DOHH2 (cell line): ENCODE measurements at regions not wholly inside any gene's neighbourhood (a gene's known extent, or its start where the extent isn't known, plus 50 kb on each side); places are given as distances from the start of the nearest gene placed in this dataset.

Experiments
- H3F3A ChIP-seq: fragments of 200-600 bp; sonication (generic), shearing (Covaris generic); 2 replicates; pipeline ENCODE4 v1.6.0; 2016; ENCODE audit warnings: antibody characterized with exemption, mild to moderate bottlenecking; ENCODE audit not compliant: control insufficient read depth, insufficient read depth
- H3K27ac ChIP-seq: fragments of 200-600 bp; sonication (generic); 2 replicates; pipeline ENCODE4 v1.5.1; 2014; ENCODE audit warnings: low read depth, mild to moderate bottlenecking, low read length, moderate library complexity
- H3K27me3 ChIP-seq: fragments of 200-600 bp; sonication (generic); 2 replicates; pipeline ENCODE4 v1.6.1; 2014; ENCODE audit warnings: mild to moderate bottlenecking, low read length, mixed read lengths; ENCODE audit not compliant: control insufficient read depth
- H3K36me3 ChIP-seq: fragments of 200-600 bp; sonication (generic); 2 replicates; pipeline ENCODE4 v1.6.1; 2014; ENCODE audit warnings: mild to moderate bottlenecking, low read length, moderate library complexity, mixed read lengths; ENCODE audit not compliant: control insufficient read depth
- H3K4me1 ChIP-seq: fragments of 200-600 bp; sonication (generic); 2 replicates; pipeline ENCODE4 v1.6.1; 2014; ENCODE audit warnings: mild to moderate bottlenecking, low read length, mixed read lengths; ENCODE audit not compliant: control insufficient read depth
- H3K4me2 ChIP-seq: fragments of 200-600 bp; sonication (generic); 2 replicates; pipeline ENCODE4 v1.6.0; 2014; ENCODE audit warnings: mild to moderate bottlenecking, low read length, moderate library complexity
- H3K4me3 ChIP-seq: fragments of 200-600 bp; sonication (generic); 2 replicates; pipeline ENCODE4 v1.5.1; 2014; ENCODE audit warnings: mild to moderate bottlenecking, low read length, mixed read lengths
- H3K79me2 ChIP-seq: fragments of 200-600 bp; sonication (generic); 2 replicates; pipeline ENCODE4 v1.6.1; 2014; ENCODE audit warnings: mild to moderate bottlenecking, low read length, mixed read lengths; ENCODE audit not compliant: control insufficient read depth
- H3K9me2 ChIP-seq: fragments of 200-600 bp; sonication (generic); replicated peaks from 2 replicates; pipeline ENCODE4 v1.6.1; 2014; ENCODE audit warnings: mild to moderate bottlenecking, low read length, mixed read lengths; ENCODE audit not compliant: control insufficient read depth
- H3K9me3 ChIP-seq: fragments of 200-600 bp; sonication (generic); 2 replicates; pipeline ENCODE4 v1.6.1; 2014; ENCODE audit warnings: antibody characterized with exemption, low read length, mixed read lengths; ENCODE audit not compliant: control insufficient read depth, insufficient read depth
- H4K20me1 ChIP-seq: fragments of 200-600 bp; sonication (generic); 2 replicates; pipeline ENCODE4 v1.6.0; 2014; ENCODE audit warnings: low read depth, mild to moderate bottlenecking, antibody characterized with exemption, low read length, moderate library complexity; ENCODE audit not compliant: control insufficient read depth, insufficient read depth
- CTCF ChIP-seq: fragments of 200-600 bp; sonication (generic); IDR thresholded peaks from one replicate; pipeline ENCODE4 v1.5.1; 2014; ENCODE audit warnings: antibody characterized with exemption, mild to moderate bottlenecking, low read depth, low read length; ENCODE audit not compliant: poor library complexity, severe bottlenecking
- EZH2phosphoT487 ChIP-seq: fragments of 200-600 bp; sonication (generic); IDR thresholded peaks from 2 replicates; pipeline ENCODE4 v1.6.1; 2017; ENCODE audit warnings: borderline replicate concordance, mild to moderate bottlenecking, antibody characterized with exemption, low read length, moderate library complexity, mixed read lengths

DNA sequence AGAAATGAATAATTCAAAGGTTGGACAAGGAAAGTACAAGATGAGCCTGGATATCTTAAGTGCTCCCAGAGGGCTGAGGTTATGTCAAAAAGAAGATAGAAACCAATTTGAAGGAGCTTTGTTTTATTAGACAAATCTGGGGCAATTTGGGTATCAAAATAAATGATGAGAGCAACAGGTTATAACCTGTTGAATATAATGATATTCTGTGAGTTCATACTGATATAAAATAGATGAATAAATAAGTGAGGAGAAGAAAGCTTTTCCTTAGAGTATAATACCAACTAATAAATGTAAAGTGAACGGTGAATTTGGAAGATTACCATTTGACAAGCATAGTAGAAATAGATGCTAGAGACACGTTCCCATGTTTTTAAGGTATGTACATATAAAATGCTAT lies 544.2 kb upstream of the ANKRD30A start:
- Histone ChIP-seq H4K20me1 (no peaks in the 10 kb centered on the region), H3K4me1 (no peaks in the 10 kb centered on the region), H3K79me2 (no peaks in the 10 kb centered on the region), H3K9me3 (no peaks in the 10 kb centered on the region), H3K4me2 (no peak overlapping the region), H3K36me3 (no peaks in the 10 kb centered on the region), H3K27ac (no peak overlapping the region), H3K9me2 (no peaks in the 10 kb centered on the region), H3K4me3 (no peak overlapping the region), H3F3A (no peaks in the 10 kb centered on the region), H3K27me3 (no peaks in the 10 kb centered on the region)
- TF ChIP-seq CTCF: no peak
- no peak for TF ChIP-seq EZH2phosphoT487

GRCh38 chr10:36578306-36578705 lies 547.1 kb upstream of the ANKRD30A start:
- no peaks in the 10 kb centered on the region for H3K9me2 ChIP-seq
- TF ChIP-seq EZH2phosphoT487 (no peak), CTCF (no peak)
- H3F3A ChIP-seq: no peaks in the 10 kb centered on the region
- H3K4me1 ChIP-seq: no peaks in the 10 kb centered on the region
- no peaks in the 10 kb centered on the region for H3K9me3 ChIP-seq
- no peak overlapping the region for H3K4me2 ChIP-seq
- H3K27ac ChIP-seq: no peak overlapping the region
- no peaks in the 10 kb centered on the region for H3K79me2 ChIP-seq
- no peaks in the 10 kb centered on the region for H4K20me1 ChIP-seq
- no peaks in the 10 kb centered on the region for H3K36me3 ChIP-seq
- H3K27me3 ChIP-seq: no peaks in the 10 kb centered on the region
- no peak overlapping the region for H3K4me3 ChIP-seq

DNA sequence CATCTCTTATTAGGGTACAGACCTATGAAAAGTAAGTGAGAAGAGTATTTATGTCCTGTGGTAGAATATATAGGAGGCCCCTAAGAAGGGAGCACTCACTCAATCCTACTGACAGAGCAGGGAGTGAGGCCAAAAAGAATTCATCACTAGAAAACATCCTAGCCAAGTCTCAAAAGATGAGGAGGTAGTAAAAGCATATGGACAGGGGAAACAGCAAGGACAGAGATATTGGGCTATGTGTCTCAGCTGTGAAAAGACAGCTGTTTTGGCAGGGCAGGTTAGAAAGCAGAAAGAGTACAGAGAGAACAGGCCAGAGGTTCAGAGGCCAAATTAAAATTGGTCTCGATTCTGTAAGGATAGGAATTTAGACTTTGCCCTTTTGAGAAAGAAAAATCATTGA lies 548.3 kb upstream of the ANKRD30A start:
- Histone ChIP-seq H3K27me3 (no peaks in the 10 kb centered on the region), H3K4me3 (no peak overlapping the region), H3F3A (no peaks in the 10 kb centered on the region), H3K9me3 (no peaks in the 10 kb centered on the region), H3K36me3 (no peaks in the 10 kb centered on the region), H3K9me2 (no peaks in the 10 kb centered on the region), H3K79me2 (no peaks in the 10 kb centered on the region), H3K4me2 (no peak overlapping the region), H3K27ac (no peak overlapping the region), H4K20me1 (no peaks in the 10 kb centered on the region), H3K4me1 (no peaks in the 10 kb centered on the region)
- TF ChIP-seq CTCF (no peak), EZH2phosphoT487 (no peak)

GRCh38 chr10:36574207-36574606 lies 551.2 kb upstream of the ANKRD30A start:
- H3K36me3 ChIP-seq: no peaks in the 10 kb centered on the region
- H3K27ac ChIP-seq: no peak overlapping the region
- H4K20me1 ChIP-seq: no peaks in the 10 kb centered on the region
- H3K27me3 ChIP-seq: no peaks in the 10 kb centered on the region
- H3K9me3 ChIP-seq: no peaks in the 10 kb centered on the region
- H3K4me3 ChIP-seq: no peak overlapping the region
- H3K9me2 ChIP-seq: no peaks in the 10 kb centered on the region
- no peak for TF ChIP-seq EZH2phosphoT487
- TF ChIP-seq CTCF: no peak
- H3K4me2 ChIP-seq: no peak overlapping the region
- H3K79me2 ChIP-seq: no peaks in the 10 kb centered on the region
- no peaks in the 10 kb centered on the region for H3F3A ChIP-seq
- H3K4me1 ChIP-seq: no peaks in the 10 kb centered on the region
